NB4 (cell line): ENCODE measurements at regions not wholly inside any gene's neighbourhood (a gene's known extent, or its start where the extent isn't known, plus 50 kb on each side); places are given as distances from the start of the nearest gene placed in this dataset.

Source experiments
- DNase-seq: peaks from one replicate; pipeline ENCODE4 v3.0.0; 2010; ENCODE audit warnings: low read depth
- H3K4me3 ChIP-seq: one replicate; pipeline ENCODE4 v1.5.1; 2011; ENCODE audit warnings: mild to moderate bottlenecking, low read depth, low read length, moderate library complexity
- MYC ChIP-seq: IDR thresholded peaks from 2 replicates; pipeline ENCODE4 v1.6.1; 2011; ENCODE audit warnings: low read depth, low read length
- POLR2A ChIP-seq: IDR thresholded peaks from 2 replicates; pipeline ENCODE4 v1.6.1; 2011; ENCODE audit warnings: mild to moderate bottlenecking; ENCODE audit not compliant: insufficient read length; ENCODE audit errors: extremely low read depth
- TF ChIP-seq, protein P1 (sequence below): IDR thresholded peaks from one replicate; pipeline ENCODE4 v1.5.1; 2012; ENCODE audit warnings: low read depth, low read length
- TF ChIP-seq, protein P2 (sequence below): IDR thresholded peaks from 2 replicates; pipeline ENCODE4 v1.6.1; 2011; ENCODE audit warnings: low read depth, low read length

DNA sequence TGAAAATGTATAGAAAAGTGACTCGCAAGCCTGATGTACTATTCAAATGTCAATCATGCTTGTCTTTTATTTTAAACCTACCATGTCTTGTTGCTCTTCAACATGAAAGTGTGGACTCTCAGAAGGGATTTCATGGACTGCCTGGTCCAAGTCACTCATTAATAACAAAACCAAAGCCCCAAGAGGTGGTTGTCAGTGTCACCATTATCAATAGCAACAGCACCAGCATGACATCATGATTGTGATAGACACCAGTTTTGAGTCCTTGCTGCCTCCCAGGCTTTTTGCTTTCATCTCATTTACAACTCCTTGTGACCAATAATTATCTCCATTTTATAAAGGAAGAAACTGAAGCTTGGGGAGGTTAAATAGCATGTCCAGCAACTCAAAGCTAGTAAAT, 112.0 kb upstream of the TMPO start:
- no peak overlapping the region for H3K4me3 ChIP-seq
- TF ChIP-seq POLR2A (no peak), MYC (no peak)
- TF ChIP-seq, protein P1, sequence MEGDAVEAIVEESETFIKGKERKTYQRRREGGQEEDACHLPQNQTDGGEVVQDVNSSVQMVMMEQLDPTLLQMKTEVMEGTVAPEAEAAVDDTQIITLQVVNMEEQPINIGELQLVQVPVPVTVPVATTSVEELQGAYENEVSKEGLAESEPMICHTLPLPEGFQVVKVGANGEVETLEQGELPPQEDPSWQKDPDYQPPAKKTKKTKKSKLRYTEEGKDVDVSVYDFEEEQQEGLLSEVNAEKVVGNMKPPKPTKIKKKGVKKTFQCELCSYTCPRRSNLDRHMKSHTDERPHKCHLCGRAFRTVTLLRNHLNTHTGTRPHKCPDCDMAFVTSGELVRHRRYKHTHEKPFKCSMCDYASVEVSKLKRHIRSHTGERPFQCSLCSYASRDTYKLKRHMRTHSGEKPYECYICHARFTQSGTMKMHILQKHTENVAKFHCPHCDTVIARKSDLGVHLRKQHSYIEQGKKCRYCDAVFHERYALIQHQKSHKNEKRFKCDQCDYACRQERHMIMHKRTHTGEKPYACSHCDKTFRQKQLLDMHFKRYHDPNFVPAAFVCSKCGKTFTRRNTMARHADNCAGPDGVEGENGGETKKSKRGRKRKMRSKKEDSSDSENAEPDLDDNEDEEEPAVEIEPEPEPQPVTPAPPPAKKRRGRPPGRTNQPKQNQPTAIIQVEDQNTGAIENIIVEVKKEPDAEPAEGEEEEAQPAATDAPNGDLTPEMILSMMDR: no peak
- TF ChIP-seq, protein P2, sequence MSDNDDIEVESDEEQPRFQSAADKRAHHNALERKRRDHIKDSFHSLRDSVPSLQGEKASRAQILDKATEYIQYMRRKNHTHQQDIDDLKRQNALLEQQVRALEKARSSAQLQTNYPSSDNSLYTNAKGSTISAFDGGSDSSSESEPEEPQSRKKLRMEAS: no peak
- no peak for DNase-seq

DNA sequence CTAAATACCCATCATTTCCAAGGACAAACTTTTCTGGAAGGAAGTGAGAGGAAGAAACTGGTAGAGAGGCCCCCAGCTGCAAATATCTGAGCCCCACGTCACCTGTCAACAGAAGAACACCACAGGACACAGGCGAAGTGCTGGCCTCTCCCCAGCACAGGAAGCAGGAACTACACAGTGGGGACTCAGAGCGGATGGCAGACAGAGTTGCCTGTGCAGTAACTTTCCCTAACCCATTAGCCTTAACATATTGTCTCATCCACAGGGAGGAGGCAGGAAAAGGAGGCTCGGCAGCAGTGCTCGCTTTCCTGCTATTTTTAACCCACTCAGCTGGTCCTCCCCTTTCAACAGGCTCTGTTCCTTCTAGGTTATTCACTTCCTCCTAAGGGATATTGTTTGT, 111.5 kb upstream of the TMPO start:
- TF ChIP-seq MYC: no peak
- TF ChIP-seq, protein P2: no peak
- TF ChIP-seq, protein P1: no peak
- no peak for TF ChIP-seq POLR2A
- H3K4me3 ChIP-seq: no peak overlapping the region
- DNase-seq: no peak

DNA sequence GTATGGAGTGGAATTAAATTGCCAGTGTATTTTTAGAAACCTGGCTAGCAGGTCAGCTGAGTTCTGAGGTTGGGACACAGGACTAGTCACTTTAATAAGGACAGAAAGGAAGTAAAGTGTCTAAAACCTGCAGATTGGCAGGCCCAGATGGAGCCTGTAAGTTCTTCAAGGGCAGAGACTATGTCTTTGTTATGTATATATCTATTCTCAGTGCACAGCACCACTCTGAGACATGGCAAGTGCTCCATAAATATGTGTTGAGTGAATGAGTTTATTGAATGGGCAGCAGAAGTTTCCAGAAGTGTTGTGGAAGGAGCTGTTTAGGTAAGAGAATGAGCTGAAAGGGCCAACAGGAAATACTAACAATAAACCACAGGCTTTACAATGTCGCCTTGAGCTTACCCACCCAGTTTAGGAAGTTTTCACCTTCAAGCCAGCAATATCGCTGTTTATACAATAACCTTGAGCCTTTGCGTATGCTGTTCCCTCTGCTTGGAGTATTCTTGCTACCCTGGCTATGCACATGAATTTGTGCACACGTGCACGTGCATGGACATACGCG, 109.5 kb upstream of the TMPO start:
- H3K4me3 ChIP-seq: no peak overlapping the region
- TF ChIP-seq, protein P1: no peak
- TF ChIP-seq, protein P2: no peak
- no peak for TF ChIP-seq MYC
- no peak for TF ChIP-seq POLR2A
- peak; percentile 45 for DNase-seq

DNA sequence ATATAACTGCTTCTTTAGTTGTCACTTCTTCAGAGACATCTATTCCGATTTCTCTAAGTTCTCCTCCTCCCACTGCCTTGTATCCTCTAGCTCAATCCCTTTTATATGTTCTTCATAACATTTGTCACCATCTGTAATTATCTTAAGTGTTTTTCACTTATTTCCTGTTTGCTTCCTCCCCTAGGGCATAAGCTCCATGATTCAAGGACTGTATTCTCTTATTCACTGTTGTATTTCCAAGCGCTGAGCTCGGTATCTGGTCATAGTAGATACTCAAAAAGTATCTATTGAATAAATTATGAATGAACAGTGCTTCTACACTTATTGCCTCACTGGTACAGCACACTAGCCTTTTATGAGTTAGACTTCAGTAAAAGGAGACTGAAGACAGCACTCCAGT, 109.0 kb upstream of the TMPO start:
- no peak for DNase-seq
- no peak for TF ChIP-seq POLR2A
- TF ChIP-seq, protein P2: no peak
- TF ChIP-seq, protein P1: no peak
- no peak for TF ChIP-seq MYC
- H3K4me3 ChIP-seq: no peak overlapping the region

DNA sequence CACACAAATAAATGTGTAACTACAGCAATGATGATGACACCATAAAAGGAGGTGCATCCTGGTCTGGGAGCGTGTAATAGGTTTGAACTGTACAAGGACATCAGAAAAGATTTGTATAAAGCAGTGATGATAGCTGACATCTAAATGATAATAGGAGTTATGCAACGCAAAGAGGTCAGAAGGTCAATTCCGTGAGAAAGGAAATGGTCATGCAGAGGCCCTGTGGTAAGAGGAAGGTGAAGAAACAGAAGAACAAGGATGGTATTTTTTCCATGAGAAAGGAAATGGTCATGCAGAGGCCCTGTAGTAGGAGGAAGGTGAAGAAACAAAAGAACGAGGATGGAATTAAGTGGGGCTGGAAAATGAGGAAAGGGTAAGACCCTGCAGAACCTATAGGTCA, 106.7 kb upstream of the TMPO start:
- DNase-seq: peak; percentile 57
- no peak overlapping the region for H3K4me3 ChIP-seq
- TF ChIP-seq, protein P2: no peak
- TF ChIP-seq, protein P1: no peak
- TF ChIP-seq MYC (no peak), POLR2A (no peak)

DNA sequence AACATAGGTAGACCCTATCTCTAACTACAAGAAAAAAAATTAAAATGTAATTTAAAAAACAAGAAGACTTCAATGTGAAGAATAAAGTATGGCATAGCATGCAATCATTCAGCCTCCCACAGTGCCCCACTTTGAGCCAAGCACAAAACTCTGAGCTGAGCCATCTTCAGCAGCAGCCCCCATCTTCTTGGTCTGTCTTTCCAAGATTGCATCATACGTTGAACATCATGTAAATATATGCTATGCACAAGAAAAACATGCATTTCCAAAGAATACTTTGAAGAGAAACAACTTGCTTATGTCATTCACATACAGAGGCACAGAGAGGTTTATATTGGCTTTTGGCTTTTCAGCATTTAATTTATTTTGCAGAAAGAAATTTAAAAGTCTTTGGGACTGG, 105.8 kb upstream of the TMPO start:
- TF ChIP-seq POLR2A: no peak
- TF ChIP-seq, protein P2: no peak
- TF ChIP-seq, protein P1: no peak
- no peak for TF ChIP-seq MYC
- no peak for DNase-seq
- no peak overlapping the region for H3K4me3 ChIP-seq
